Inflammatory macrophage treated with lipopolysaccharide for 1 hour (primary cell): ENCODE measurements at regions not wholly inside any gene's neighbourhood (a gene's known extent, or its start where the extent isn't known, plus 50 kb on each side); places are given as distances from the start of the nearest gene placed in this dataset.

Experiments used
- DNase-seq, 2 donors: peaks; one replicate each; pipeline ENCODE4 v3.0.0-alpha.2; 2020 to 2022

- no peak for DNase-seq
Measured at GRCh38 chr1:219772265-219773036, 155.9 kb downstream of the SLC30A10 start.

GRCh38 chr1:219771080-219771479, 157.3 kb downstream of the SLC30A10 start:
- no peak for DNase-seq

GRCh38 chr1:219763321-219763720, 150.4 kb upstream of the ZC3H11B start:
- DNase-seq, result no peak

GRCh38 chr1:219761208-219761860, 148.4 kb upstream of the ZC3H11B start:
- no peak for DNase-seq

GRCh38 chr1:219759095-219759494, 146.2 kb upstream of the ZC3H11B start:
- no peak for DNase-seq

- no peak for DNase-seq
Measured at GRCh38 chr1:219757890-219758289, 145.0 kb upstream of the ZC3H11B start.

GRCh38 chr1:219755234-219755633, 142.3 kb upstream of the ZC3H11B start:
- no peak for DNase-seq

GRCh38 chr1:219754767-219755166, 141.9 kb upstream of the ZC3H11B start:
- no peak for DNase-seq

GRCh38 chr1:219753914-219754313, 141.0 kb upstream of the ZC3H11B start:
- DNase-seq, result no peak

GRCh38 chr1:219752645-219753044, 139.7 kb upstream of the ZC3H11B start:
- no peak for DNase-seq

- no peak for DNase-seq
Measured at GRCh38 chr1:219751870-219752507, 139.1 kb upstream of the ZC3H11B start.

GRCh38 chr1:219749370-219749769, 136.5 kb upstream of the ZC3H11B start:
- no peak for DNase-seq

- DNase-seq, result no peak
Measured at GRCh38 chr1:219746141-219746540, 133.2 kb upstream of the ZC3H11B start.

GRCh38 chr1:219744652-219745469, 132.0 kb upstream of the ZC3H11B start:
- DNase-seq, result no peak

GRCh38 chr1:219741011-219741970, 128.4 kb upstream of the ZC3H11B start:
- DNase-seq, result no peak

- DNase-seq, result no peak
Measured at GRCh38 chr1:219733511-219734174, 120.7 kb upstream of the ZC3H11B start.

- no peak for DNase-seq
Measured at GRCh38 chr1:219732814-219733491, 120.0 kb upstream of the ZC3H11B start.

- no peak for DNase-seq
Measured at GRCh38 chr1:219731771-219732170, 118.9 kb upstream of the ZC3H11B start.

GRCh38 chr1:219726480-219727272, 113.8 kb upstream of the ZC3H11B start:
- DNase-seq, result no peak

- DNase-seq, result no peak
Measured at GRCh38 chr1:219724440-219724839, 111.5 kb upstream of the ZC3H11B start.
